Mucosa of gallbladder (tissue), 1 donor: ENCODE measurements at regions not wholly inside any gene's neighbourhood (a gene's known extent, or its start where the extent isn't known, plus 50 kb on each side); places are given as distances from the start of the nearest gene placed in this dataset.
"Not testable (repeated sequence)": the region's sequence is repeated elsewhere in the genome, so short reads cannot be mapped to it uniquely, and the experiment has no call there.

ENCODE experiments used
- DNase-seq: peaks from one replicate; pipeline ENCODE4 v3.0.0-alpha.2; 2020; ENCODE audit warnings: low spot score
- donor health status: DM: no; HTN: no; CAD: no.

DNA sequence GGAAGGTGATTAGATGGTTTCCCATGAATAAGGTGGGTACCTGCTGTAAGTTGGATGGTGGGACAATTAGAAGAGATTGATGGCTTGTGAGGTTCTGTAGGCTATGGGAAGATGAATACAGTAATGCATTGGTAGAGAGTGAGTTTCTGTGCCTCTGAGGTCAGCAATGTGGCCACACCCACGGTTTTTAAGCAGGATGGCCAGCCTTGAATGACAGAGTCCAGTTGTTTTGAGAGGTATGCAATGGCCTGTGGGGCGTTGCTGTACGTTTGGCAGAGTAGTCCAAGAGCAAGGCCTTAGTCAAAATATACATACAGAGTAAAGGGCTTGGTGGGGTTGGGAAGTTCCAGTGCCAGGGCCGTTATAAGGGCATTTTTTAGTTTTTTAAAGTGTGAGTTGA lies 235.6 kb upstream of the C9orf72 start:
- DNase-seq = no peak

DNA sequence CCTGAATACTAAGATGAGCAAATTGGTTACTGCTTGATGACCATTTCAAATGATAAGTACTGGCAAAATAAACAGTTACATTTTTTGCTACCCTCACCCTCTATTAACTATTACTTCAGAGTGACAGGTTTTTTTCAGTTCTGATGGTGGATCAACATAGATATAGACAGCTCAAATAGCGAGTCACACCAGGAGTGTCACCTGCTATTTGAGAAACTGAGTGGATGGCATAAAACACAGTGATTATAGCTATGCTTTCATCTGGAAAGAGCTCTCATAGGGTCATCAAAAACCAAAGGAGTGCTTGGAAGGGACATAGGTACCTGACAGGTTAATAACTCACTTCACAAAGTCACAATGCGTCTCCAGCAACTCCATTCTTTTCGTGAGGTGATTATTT lies 244.5 kb upstream of the C9orf72 start:
- DNase-seq = no peak

DNA sequence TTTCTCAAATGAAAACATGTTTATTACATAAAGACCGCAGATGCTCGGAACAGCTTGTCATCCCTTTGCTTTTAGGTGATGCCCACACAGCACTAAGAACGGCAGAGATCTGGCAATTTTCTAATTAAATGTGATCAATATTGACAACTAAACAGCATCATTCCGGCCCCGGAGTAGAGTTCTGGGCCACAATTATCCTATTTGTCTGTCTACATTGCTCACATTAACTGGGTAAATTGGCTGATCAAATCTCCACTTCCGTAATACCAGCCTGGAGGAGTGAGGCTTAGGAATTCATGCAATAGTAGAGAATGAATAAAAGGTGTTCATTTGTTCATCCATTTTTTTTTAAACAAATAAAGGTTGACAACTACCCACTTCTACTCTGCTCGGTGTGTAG lies 245.1 kb upstream of the C9orf72 start:
- DNase-seq = no peak

DNA sequence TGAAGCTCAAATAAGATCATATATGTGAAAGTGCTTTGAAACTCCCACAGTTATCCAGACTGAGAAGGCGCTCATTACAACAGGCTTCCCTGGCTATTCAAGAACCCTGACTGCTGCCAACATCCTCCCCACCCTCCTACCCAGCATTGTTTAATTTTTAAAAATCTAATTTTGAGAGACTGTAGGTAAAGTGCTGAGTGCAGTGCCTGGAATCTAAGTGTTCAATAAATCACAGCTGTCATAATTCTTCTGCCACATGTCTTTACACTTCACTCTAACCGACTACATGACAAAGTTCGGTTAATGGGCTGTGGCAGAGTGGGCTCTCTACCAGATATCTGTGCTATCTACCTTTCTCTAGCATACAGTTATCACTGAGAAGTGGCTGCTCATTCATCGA lies 255.6 kb upstream of the C9orf72 start:
- DNase-seq = no peak

DNA sequence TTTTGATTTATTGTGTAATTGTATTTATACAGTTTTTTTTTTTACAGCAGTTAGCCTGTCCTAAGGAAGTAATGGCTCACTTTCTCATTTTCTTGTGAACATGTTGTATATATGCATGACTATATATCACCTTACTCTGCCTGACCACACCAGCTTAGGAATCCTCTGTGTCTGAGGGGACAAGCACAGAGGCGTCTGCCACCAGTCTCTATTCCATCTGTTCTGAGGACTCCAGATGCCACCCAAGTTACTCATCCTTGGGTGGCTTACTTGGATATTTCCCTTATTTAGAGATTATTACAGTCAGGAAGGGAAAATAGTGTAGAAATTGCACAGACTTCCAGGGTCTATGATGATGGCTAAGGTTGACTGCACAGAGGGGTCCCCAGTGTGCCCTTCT lies 256.3 kb upstream of the C9orf72 start:
- no peak for DNase-seq

DNA sequence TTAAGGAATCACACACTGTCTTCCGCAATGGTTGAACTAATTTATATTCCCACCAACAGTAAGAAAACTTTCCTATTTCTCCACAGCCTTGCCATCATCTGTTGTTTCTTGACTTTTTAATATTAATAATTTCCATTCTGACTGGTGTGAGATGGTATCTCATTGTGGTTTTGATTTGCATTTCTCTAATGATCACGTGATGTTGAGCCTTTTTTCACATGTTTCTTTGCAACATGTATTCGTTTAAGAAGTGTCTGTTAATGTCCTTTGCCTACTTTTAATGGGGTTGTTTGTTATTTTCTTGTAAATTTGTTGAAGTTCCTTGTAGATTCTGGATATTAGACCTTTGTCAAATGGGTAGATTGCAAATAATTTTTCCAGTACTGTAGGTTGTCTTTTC lies 258.8 kb upstream of the C9orf72 start:
- DNase-seq = not testable (repeated sequence)

DNA sequence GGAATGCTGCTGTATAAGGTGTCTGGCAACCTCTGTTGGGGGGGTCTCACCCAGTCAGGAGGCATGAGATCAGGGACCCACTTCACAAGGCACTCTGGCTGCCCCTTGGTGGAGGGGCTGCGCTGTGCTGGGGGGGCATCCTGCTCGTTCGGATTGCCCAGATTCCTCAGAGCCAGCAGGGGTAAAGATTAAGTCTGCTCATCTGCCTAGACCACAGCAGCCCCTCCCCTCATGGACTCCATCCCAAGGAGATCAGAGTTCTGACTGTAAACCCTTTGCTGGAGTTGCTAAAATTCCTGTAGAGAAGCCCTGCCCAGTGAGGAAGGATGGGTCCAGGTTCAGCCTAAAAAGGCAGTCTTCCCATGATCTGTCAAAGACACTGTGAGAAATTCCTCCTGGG lies 262.0 kb upstream of the C9orf72 start:
- DNase-seq = no peak

DNA sequence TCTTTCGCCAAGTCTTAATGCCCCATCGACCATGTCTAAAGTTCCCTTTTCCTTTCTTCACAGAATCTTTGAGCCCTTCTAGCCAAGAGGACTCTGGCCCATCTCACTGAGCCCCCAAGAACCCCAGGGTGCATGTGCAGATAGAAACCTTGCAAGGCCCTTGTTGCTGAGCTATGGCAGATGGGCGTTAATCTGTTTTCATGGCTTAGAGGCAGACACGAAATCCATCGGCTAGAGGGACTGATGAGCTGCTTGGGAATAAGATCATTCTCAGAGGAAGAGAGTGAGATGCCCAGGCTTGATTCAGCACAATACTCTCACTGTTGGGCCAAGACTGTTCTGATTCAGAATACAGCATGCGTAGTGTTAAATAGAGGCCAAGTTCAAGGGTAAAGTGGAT lies 262.5 kb upstream of the C9orf72 start:
- no peak for DNase-seq

DNA sequence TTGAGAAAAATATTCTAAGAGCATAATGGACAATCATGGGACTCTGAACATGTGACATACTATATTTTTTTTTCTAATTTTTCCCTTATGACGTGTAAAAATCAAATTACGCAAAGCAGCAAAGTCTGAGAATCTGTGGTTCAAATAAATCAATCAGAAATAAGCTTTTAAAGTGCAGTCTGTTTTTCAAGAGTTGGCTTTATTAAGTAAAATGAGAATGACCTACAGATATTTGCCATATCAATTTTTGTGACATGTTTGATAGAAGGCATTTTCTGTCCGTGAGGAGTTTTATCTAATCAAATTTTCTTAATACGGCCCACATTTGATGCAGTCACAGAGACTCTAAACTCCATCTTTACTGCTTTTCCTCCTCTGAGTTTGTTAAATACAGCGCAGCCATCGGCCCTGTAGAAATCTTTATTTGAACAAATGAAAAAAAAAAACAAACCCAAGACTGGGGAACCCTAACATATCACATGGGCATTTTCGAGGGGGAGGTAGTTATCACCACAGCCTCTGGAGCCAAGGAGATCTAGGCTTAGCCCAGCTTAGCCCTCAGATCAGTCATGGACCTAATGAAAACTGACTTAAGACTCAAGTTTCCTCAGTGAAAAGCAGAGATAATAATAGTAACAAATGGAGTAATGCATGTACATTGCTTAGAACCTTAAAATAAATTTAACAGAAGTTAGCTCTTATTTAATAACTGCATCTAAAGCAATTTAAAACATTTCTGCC lies 263.6 kb upstream of the C9orf72 start:
- no peak for DNase-seq

DNA sequence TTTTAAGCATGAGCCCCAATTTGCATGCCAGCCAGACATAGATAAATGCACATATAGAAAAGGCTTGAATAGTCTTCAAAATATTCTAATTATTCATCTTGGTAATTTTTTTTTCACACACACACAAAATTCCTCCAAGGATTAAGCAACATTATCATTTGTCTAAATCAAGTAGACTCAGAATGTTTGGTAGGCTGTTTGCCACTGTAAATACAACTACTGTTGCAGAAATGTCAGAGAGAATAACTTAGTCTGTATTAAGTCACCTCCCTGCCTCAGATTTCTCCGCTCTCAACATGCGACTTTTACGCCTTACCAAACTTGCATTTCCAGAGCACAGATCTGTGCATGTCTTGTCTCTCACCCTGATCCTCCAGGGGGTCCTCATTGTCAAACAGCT lies 265.6 kb upstream of the C9orf72 start:
- no peak for DNase-seq

DNA sequence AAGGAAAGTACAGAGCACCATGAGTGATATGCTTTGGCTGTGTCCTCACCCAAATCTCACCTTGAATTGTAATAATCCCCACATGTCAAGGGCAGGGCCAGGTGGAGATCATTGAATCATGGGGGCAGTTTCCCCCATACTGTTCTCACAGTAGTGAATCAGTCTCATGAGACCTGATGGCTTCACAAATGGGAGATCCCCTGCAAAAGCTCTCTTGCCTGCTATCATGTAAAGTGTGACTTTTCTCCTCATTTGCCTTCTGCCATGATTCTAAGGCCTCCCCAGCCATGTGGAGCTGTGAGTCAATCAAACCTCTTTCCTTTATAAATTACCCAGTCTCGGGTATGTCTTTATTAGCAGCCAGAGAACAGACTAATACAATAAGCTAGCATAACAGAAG lies 266.5 kb upstream of the C9orf72 start:
- DNase-seq = not testable (repeated sequence)

DNA sequence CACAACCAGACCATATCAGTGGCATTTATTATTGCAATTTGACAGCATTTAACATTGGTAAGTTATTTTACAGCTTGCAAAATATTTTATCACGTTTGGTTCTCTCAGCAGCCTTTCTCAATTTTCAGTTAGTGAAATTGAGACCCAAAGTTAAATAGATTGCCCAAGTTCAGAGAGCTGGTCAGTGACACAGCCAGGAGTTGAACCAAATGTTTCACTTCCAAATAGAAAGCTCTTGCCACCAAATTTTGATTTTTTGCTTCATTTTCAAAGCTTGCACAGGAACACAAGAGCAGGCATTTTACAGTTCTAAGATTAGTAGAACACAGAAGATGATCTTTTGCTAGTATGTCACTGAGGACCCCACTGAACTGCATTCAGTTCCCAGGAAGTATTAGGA lies 271.5 kb upstream of the C9orf72 start:
- no peak for DNase-seq

DNA sequence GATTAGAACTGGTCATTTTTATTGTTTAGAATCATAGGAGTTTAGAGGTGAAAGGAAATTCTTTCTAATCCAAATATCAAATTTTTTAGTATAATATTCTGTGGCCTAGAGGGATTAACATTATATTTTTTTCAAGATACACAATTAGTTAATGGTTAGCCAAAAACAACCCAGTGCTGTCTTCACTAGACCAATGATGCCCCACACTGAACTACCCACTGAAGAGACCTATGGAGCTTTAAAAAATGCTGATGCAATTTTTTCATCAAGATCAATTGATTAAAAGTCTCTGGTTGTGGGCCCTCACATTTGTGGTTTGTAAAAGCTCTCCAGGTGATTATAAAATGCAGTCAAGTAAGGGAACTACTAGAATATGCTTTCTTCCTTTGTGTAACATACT lies 274.1 kb upstream of the C9orf72 start:
- no peak for DNase-seq

DNA sequence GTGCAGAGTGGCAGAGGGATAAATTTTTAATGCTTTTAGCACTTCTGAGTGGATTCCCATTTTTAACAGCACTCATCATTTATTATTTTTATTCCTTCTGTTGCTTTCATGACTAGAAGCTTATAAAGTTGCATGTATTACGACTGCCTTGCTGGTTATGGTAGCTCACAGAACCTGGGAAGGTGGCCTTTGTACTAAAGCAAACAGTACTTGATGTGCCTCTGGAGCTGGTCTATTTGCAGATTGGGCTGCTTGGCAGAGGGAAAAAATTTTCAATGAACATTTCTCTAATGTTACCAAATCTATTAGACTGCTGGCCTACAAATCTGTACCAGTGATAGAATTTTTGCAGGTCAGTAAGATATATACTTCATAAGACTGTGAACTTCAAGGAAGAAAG lies 274.5 kb upstream of the C9orf72 start:
- DNase-seq = no peak

DNA sequence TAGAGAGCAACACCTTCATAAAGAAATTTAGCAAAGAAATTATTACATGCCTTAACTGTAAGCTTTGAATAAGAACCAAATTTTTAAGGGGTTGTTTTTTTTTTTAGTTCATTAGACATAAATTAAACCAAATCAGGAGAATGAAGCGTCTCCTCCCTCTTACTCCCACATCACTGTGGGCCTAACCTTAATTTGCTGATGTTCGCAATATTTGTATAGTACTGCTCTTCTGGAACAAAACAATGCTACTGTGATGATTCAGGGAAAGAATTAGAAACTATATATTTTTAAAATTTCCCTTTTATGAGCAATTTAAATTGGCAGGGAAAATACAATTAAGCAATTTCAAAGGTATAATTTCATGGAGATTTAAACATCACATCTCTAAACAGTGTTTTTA lies 275.0 kb upstream of the C9orf72 start:
- no peak for DNase-seq

DNA sequence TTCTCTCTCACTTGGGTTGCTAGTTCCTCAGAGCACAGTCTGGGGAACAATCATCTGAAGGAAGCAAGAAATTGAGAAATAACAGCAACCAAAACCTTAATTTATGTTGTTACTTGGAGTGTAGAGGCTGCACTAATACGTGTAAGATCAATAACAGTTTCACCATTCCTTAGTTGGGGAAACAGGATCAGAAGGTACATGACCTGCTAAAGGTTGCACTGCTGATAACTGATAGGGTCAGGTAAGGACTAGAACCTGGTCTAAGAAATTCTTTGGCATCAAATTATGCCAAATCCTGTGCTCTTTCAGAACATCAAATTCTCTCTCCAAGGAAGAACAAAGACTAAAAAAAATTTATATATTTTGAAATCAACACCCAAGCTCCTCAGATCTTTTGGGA lies 278.6 kb upstream of the C9orf72 start:
- DNase-seq = no peak

DNA sequence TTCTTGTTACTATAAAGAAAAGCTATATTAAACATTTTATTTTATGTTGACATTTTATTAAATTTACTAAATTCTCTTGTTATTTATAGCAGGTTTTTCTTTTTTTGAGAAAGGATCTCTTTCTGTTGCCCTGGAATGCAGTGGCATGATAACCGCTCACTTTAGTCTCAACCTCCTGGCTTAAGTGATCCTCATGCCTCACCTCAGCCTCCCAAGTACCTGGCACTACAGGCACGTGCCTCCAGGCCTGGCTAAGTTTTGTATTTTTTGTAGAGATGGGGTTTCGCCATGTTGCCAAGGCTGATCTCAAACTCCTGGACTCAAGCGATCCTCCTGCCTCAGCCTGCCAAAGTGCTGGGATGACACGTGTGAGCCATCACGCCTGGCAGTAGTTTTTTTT lies 280.2 kb upstream of the C9orf72 start:
- DNase-seq = no peak

DNA sequence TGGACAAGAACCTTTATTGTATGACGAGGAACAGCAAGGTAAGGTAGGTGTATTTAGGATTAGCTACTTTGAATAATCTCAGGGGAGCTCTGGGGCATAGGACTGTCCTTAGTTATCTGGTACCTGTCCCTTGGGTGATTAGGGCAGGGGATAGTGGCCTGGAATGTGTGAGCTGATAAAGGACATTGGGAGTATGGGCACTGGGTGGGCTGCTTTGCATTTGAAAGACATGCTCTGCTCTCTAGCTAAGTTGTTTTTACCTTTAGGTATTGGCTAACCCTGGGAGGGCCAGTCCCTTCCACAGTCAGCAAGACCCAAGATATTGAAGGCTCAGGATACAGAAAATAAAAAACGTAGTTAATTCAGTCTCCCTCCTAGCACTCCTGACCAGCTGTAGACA lies 282.8 kb upstream of the C9orf72 start:
- DNase-seq = no peak

DNA sequence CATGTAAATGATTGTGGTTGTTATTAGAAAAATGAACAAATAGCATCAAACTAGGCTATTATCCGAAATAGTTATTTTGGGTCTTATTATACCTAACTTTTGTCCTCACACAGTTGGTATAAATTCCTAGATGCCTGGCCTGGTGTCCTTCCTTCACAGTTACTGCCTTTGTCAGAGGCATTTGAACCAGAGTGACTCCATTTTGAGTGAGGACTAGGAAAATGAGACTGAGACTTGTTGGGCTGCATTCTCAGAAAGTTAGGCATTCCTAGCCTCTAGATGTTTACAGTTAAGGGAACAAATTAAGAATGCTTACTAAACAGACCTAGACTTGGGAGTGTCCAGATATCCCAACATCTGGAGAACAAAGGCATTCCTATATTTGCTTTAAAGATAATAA lies 283.5 kb upstream of the C9orf72 start:
- DNase-seq = no peak

DNA sequence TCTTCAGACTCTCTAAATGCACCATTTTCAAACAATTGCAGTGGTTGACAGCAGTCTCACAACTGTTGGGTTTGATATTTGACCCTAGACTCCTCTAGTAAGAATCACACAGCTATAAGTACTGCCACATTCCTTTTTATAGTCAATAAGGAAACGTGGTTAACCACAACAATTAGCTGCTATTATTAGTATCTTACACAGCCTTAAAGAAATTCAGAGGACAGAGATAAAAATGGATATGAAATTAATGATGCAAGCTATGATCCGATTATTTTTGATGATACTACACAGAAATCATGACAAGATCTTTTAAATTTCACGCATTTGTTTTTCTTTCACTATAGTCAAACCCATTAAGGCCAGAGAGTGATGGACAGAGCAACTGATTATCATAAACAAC lies 288.6 kb upstream of the C9orf72 start:
- DNase-seq = no peak

DNA sequence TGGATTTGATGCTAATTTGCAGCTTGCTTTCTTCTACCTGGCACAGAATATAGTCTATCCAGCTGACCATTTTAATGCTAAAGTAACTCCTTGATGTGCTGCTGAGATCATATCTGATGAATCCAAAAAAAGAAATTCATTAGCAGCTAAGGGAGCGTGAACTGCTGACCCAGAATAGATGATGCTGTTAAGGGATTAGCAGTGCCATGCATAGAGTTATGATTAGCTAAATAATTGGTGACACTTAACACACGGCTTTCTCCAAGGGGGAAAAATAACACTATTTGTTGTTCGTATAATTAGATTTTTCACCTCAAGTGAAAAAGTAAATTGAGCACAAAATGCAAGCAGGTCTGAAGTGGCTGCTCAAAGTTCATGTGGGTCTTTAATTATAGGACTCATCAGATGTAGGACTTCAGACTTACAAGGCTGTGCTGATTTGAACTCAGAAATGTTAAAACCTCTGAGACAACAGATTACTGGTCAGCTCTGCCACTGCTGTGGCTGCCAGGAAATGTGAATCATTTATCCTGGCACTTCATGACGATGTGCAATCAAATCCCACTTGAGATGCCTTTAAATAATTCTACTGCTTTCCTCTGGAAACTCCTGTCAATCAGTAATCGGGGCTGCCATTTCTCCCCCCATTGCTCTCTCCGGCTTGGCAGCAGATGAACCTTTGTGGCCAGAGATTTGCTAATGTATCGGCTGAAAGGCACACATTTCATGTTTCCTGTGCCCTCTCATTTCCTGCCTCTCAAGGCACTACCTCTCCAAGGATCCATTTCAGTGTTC lies 291.6 kb upstream of the C9orf72 start:
- DNase-seq = no peak

DNA sequence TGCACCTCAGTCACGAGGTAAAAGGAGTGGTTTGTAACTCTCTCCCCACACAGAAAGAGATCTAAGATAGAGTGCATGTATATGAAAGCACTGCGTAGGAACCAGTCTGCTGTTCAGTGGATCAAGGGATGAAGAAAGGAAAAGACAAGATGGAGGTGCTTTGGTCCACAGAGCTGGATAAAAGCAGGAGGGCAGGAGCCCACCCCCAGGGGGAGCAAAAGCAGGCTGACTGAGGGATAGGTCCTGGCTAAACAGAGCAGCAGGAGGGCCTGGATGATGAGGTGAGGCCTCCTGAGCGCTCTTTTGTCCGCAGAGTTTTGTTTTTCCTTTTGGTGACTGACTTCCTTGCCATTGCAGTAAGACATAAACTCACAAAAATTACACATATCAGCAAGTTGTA lies 293.5 kb upstream of the C9orf72 start:
- no peak for DNase-seq

DNA sequence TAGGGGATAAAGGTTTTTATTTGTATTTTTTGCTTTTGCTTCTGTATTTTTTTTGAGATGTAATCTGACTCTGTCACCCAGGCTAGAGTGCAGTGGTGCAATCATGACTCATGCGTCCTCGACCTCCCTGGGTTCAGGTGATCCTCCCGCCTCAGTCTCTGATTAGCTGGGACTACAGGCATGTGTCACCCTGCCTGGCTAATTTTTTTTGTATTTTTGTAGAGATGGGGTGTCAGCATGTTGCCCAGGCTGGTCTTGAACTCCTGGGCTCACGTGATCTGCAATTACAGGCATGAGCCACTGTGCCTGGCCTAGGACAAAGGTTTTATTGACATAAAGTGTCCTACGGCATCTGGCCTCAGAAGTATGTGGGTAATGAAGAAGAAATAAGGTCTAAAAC lies 297.1 kb upstream of the C9orf72 start:
- no peak for DNase-seq

DNA sequence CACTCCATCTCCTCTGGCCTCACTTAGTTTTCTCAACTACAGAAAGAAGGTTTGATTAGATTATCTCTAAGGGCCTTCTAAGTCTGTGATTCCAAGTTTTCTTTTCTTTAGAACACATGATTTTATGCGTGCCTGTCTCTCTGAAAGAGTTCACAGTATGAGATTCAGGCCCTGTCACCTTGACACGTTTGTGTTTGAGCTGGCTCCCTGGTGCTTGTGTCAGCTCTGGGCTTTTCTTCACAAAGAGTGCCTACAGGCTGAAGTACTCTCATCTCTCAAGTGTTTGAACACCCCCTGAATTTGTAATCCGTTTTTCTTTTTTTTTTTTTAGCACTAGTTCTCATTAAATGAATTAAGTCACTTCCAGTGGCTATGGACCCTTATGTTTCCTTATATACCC lies 306.9 kb upstream of the C9orf72 start:
- DNase-seq = no peak
